ENCODE measurements at regions not wholly inside any gene's neighbourhood (a gene's known extent, or its start where the extent isn't known, plus 50 kb on each side); places are given as distances from the start of the nearest gene placed in this dataset.

GRCh38 chr9:79254900-79255650 is 316.7 kb upstream of the TLE4 start:
- no peak overlapping the region for H3K27ac Mint-ChIP-seq (ENCODE audit: unreplicated experiment)
- peaks cover 2% of the 10 kb centered on the region for H3K9me3 Mint-ChIP-seq (ENCODE audit: unreplicated experiment)

GRCh38 chr9:79255651-79256260 is 316.0 kb upstream of the TLE4 start:
- Mint-ChIP-seq H3K9me3 (ENCODE audit: unreplicated experiment) (peaks cover 5% of the 10 kb centered on the region), H3K4me1 (ENCODE audit: low read depth, unreplicated experiment) (no peaks in the 10 kb centered on the region), H3K27me3 (ENCODE audit: low read depth, unreplicated experiment) (peaks cover 10% of the 10 kb centered on the region), H3K27ac (ENCODE audit: unreplicated experiment) (no peak overlapping the region), H3K4me3 (ENCODE audit: unreplicated experiment) (no peak overlapping the region), H3K36me3 (ENCODE audit: low read depth, unreplicated experiment) (no peaks in the 10 kb centered on the region)
- TF ChIP-seq CTCF (IDR thresholded peaks at IDR 0.05; ENCODE audit: insufficient read depth, low read depth, low read length) (no peak), EZH2 (IDR thresholded peaks at IDR 0.05; ENCODE audit: insufficient read depth, low read length) (no peak)
- Histone ChIP-seq H3K4me2 (ENCODE audit: low read length) (peak overlapping the region; percentile 99), H3K9me3 (ENCODE audit: insufficient read depth, low read depth, low read length) (no peaks in the 10 kb centered on the region), H2AFZ (ENCODE audit: low read depth, low read length) (no peak overlapping the region), H3K79me2 (ENCODE audit: insufficient read depth, low read length) (no peaks in the 10 kb centered on the region), H3K9ac (ENCODE audit: low read length) (no peak overlapping the region), H4K20me1 (ENCODE audit: insufficient read depth, low read length) (no peaks in the 10 kb centered on the region), H3K4me1 (ENCODE audit: insufficient read depth, low read length) (peaks cover 19% of the 10 kb centered on the region), H3K27ac (ENCODE audit: low read depth, low read length) (no peak overlapping the region), H3K27me3 (ENCODE audit: insufficient read depth, low read length) (no peaks in the 10 kb centered on the region), H3K4me3 (ENCODE audit: insufficient read depth, low read depth, low read length) (no peak overlapping the region), H3K36me3 (ENCODE audit: insufficient read depth, low read length) (no peaks in the 10 kb centered on the region)
- DNase-seq (ENCODE audit: low read depth) (peak; percentile 38), FAIRE-seq (no peak)

More at GRCh38 chr9:79254900-79255650, 316.7 kb upstream of the TLE4 start:
- Histone ChIP-seq H3K9ac (ENCODE audit: low read length) (no peak overlapping the region), H4K20me1 (ENCODE audit: insufficient read depth, low read length) (no peaks in the 10 kb centered on the region), H3K9me3 (ENCODE audit: insufficient read depth, low read depth, low read length) (no peaks in the 10 kb centered on the region), H3K36me3 (ENCODE audit: insufficient read depth, low read length) (no peaks in the 10 kb centered on the region), H3K27me3 (ENCODE audit: insufficient read depth, low read length) (no peaks in the 10 kb centered on the region), H3K4me3 (ENCODE audit: insufficient read depth, low read depth, low read length) (no peak overlapping the region), H3K4me1 (ENCODE audit: insufficient read depth, low read length) (peaks cover 19% of the 10 kb centered on the region), H3K79me2 (ENCODE audit: insufficient read depth, low read length) (no peaks in the 10 kb centered on the region), H2AFZ (ENCODE audit: low read depth, low read length) (no peak overlapping the region), H3K4me2 (ENCODE audit: low read length) (peak overlapping the region; percentile 99), H3K27ac (ENCODE audit: low read depth, low read length) (no peak overlapping the region)
- Mint-ChIP-seq H3K36me3 (ENCODE audit: low read depth, unreplicated experiment) (no peaks in the 10 kb centered on the region), H3K27me3 (ENCODE audit: low read depth, unreplicated experiment) (peaks cover 5% of the 10 kb centered on the region), H3K4me3 (ENCODE audit: unreplicated experiment) (no peak overlapping the region), H3K4me1 (ENCODE audit: low read depth, unreplicated experiment) (no peaks in the 10 kb centered on the region)
- FAIRE-seq (no peak), DNase-seq (ENCODE audit: low read depth) (peak; percentile 58)
- TF ChIP-seq CTCF (IDR thresholded peaks at IDR 0.05; ENCODE audit: insufficient read depth, low read depth, low read length), result no peak

All from astrocyte (in vitro differentiated cells and primary cell).